Transverse colon (tissue), 4 donors: ENCODE measurements at regions not wholly inside any gene's neighbourhood (a gene's known extent, or its start where the extent isn't known, plus 50 kb on each side); places are given as distances from the start of the nearest gene placed in this dataset.
A peak's percentile ranks its signal among the peaks of the same experiment; 100 is the strongest.

Experiments used
- DNase-seq: peaks from one replicate; pipeline ENCODE4 v3.0.0-alpha.2; 2019
- H3K27ac ChIP-seq, 4 donors: fragments of 200-600 bp; sonication (generic); 2 replicates each; pipeline ENCODE4 v1.5.1; 2016 to 2018; ENCODE audit warnings: inconsistent platforms in 4 of 4
- H3K27me3 ChIP-seq: fragments of 200-600 bp; sonication (generic); 2 replicates; pipeline ENCODE4 v1.5.1; 2017; ENCODE audit warnings: inconsistent platforms
- H3K36me3 ChIP-seq, 4 donors: fragments of 200-600 bp; sonication (generic); 2 replicates each; pipeline ENCODE4 v1.5.1; 2017 to 2019; ENCODE audit warnings: inconsistent platforms in 4 of 4
- H3K4me1 ChIP-seq, 4 donors: fragments of 200-600 bp; sonication (generic); 2 replicates each; pipeline ENCODE4 v1.5.1; 2017 to 2020; ENCODE audit warnings: inconsistent platforms in 4 of 4
- H3K4me3 ChIP-seq, 4 donors: fragments of 200-600 bp; sonication (generic); 1 replicate in 1 of 4; 2 replicates in 3 of 4; pipeline versions ENCODE4 v1.5.1 to v1.6.1; 2017 to 2019; ENCODE audit warnings: inconsistent platforms in 4 of 4
- H3K9me3 ChIP-seq, 2 donors: fragments of 200-600 bp; sonication (generic); 2 replicates each; pipeline ENCODE4 v1.5.1; 2017 to 2019; ENCODE audit warnings: inconsistent platforms in 2 of 2
- CTCF ChIP-seq, 5 experiments: fragments of 200-600 bp in 3 of 5; fragments of 450-650 bp in 2 of 5; sonication (generic) in 3 of 5; IDR thresholded peaks; 1 replicate in 2 of 5; 2 replicates in 3 of 5; pipeline ENCODE4 v1.5.1; 2016 to 2017; ENCODE audit warnings: antibody characterized with exemption in 5 of 5, inconsistent platforms in 3 of 5, mild to moderate bottlenecking in 2 of 5, moderate library complexity in 1 of 5
- EP300 ChIP-seq: sonication (generic); formaldehyde crosslinking; IDR thresholded peaks from one replicate; pipeline ENCODE4 v1.6.1; 2017; ENCODE audit warnings: antibody characterized with exemption, low read depth
- POLR2A ChIP-seq: fragments of 450-650 bp; IDR thresholded peaks from one replicate; pipeline ENCODE4 v1.6.1; 2016; ENCODE audit warnings: antibody characterized with exemption, mild to moderate bottlenecking, moderate library complexity
- POLR2AphosphoS5 ChIP-seq, 3 donors: sonication (generic); formaldehyde crosslinking; IDR thresholded peaks; one replicate each; pipeline ENCODE4 v1.6.1; 2016; ENCODE audit warnings: antibody characterized with exemption in 3 of 3
- WGBS, 2 donors: methylation state at CpG; one replicate each; pipeline ENCODE4 v1.1.5; 2018; ENCODE audit warnings: low coverage in 1 of 2; 5-methylcytosine and 5-hydroxymethylcytosine counted together
- in situ Hi-C, 4 donors: fragments of 200-750 bp; cut with MboI; loops; one replicate each; pipeline versions ENCODE4 v1.15.0 to v1.15.1; 2017; ENCODE audit warnings: low sequenced_read_pairs in 3 of 4, low pct_ligation_motif_present in 1 of 4, low pct_unique_long_range_greater_than_20kb in 1 of 4
- intact Hi-C: fragments of 100-400 bp; cut with DNase I; formaldehyde crosslinking; loops from one replicate; pipeline ENCODE4 v1.15.1; 2023; ENCODE audit warnings: low total_unique reads

GRCh38 chr19:28406966-28407365 is 806.0 kb downstream of the UQCRFS1 start:
- Histone ChIP-seq H3K4me3 (no peak overlapping the region), H3K27me3 (no peaks in the 10 kb centered on the region), H3K9me3 (no peaks in the 10 kb centered on the region), H3K27ac (no peak overlapping the region), H3K36me3 (no peaks in the 10 kb centered on the region), H3K4me1 (peaks cover 0 to 29% (median 12%) of the 10 kb centered on the region in 4 donors)
- intact Hi-C loops: no loop called here
- no peak for DNase-seq
- 61 to 85% methylated on average over 2 of the region's 2 CpGs for WGBS, 2 donors
- in situ Hi-C loops: no loop called here
- TF ChIP-seq POLR2AphosphoS5 (IDR thresholded peaks at IDR 0.05) (no peak), POLR2A (no peak), CTCF (IDR thresholded peaks at IDR 0.05) (no peak), EP300 (no peak)

DNA sequence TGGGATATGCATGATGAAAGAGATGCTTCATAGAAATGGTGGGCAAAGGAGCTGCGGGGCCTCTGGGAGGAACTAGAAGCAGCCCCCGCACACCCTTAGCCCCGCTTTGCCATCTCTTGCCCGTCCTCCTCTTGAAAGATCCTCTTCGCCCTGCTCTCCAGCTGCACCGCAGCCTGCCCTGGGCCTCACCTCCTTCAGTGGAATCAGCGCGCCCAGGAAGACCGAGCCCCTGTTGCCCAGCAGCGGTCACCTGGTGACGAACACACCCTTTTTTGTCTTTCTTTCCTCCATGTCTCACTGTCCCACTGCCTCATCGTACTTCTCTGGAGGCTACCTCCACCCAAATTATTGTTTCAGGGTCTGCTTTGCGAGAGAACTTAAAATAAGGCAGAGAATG is 807.6 kb downstream of the UQCRFS1 start:
- Histone ChIP-seq H3K9me3 (no peaks in the 10 kb centered on the region), H3K4me1 (peaks cover 0 to 29% (median 12%) of the 10 kb centered on the region in 4 donors), H3K27ac (peak overlapping the region in 3 of 4 donors; percentile 31 to 55 (median 51)), H3K27me3 (no peaks in the 10 kb centered on the region), H3K36me3 (no peaks in the 10 kb centered on the region), H3K4me3 (peak overlapping the region in 1 of 4 donors; percentile 17)
- in situ Hi-C loops: no loop called here
- peak; percentile 38 for DNase-seq
- intact Hi-C loops: no loop called here
- TF ChIP-seq POLR2AphosphoS5 (IDR thresholded peaks at IDR 0.05): no peak
- no peak for TF ChIP-seq EP300
- no peak for TF ChIP-seq POLR2A
- no peak for TF ChIP-seq CTCF (IDR thresholded peaks at IDR 0.05)
- 40 to 61% methylated on average over 1 to 13 of the region's 13 CpGs for WGBS, 2 donors

- intact Hi-C loops: no loop called here
- Histone ChIP-seq H3K36me3 (no peaks in the 10 kb centered on the region), H3K27me3 (no peaks in the 10 kb centered on the region), H3K4me1 (peaks cover 0 to 29% (median 12%) of the 10 kb centered on the region in 4 donors), H3K4me3 (no peak overlapping the region), H3K9me3 (no peaks in the 10 kb centered on the region), H3K27ac (no peak overlapping the region)
- WGBS, 2 donors: 75 to 80% methylated on average over 4 of the region's 4 CpGs
- no peak for DNase-seq
- in situ Hi-C loops: no loop called here
- no peak for TF ChIP-seq POLR2A
- no peak for TF ChIP-seq POLR2AphosphoS5 (IDR thresholded peaks at IDR 0.05)
- no peak for TF ChIP-seq CTCF (IDR thresholded peaks at IDR 0.05)
- TF ChIP-seq EP300: no peak
These were observed 808.5 kb downstream of the UQCRFS1 start for GRCh38 chr19:28404472-28404871.

- Histone ChIP-seq H3K4me3 (no peak overlapping the region), H3K9me3 (no peaks in the 10 kb centered on the region), H3K27ac (no peak overlapping the region), H3K36me3 (no peaks in the 10 kb centered on the region), H3K4me1 (peaks cover 0 to 22% (median 11%) of the 10 kb centered on the region in 4 donors), H3K27me3 (no peaks in the 10 kb centered on the region)
- TF ChIP-seq POLR2AphosphoS5 (IDR thresholded peaks at IDR 0.05) (no peak), CTCF (IDR thresholded peaks at IDR 0.05) (no peak), POLR2A (no peak), EP300 (no peak)
- intact Hi-C loops (no loop called here), in situ Hi-C loops (no loop called here)
- WGBS, 2 donors: 81% methylated on average over 8 of the region's 8 CpGs; no CpG with 5 or more reads in 1 of the 2 donors
- no peak for DNase-seq
These were observed 809.3 kb downstream of the UQCRFS1 start for GRCh38 chr19:28403690-28404089.
